ENCODE measurements at regions not wholly inside any gene's neighbourhood (a gene's known extent, or its start where the extent isn't known, plus 50 kb on each side); places are given as distances from the start of the nearest gene placed in this dataset.
"Not testable (repeated sequence)": the region's sequence is repeated elsewhere in the genome, so short reads cannot be mapped to it uniquely, and the experiment has no call there.

- H3K4me3 ChIP-seq (ENCODE audit: low read depth, low read length): no peak overlapping the region
- DNase-seq (ENCODE audit: low read depth): no peak
- TF ChIP-seq CTCF (IDR thresholded peaks at IDR 0.05; ENCODE audit: insufficient read depth, low read length): no peak
Observed at GRCh38 chr11:44382656-44383240, 72.8 kb upstream of the ALX4 start.

GRCh38 chr11:44383246-44383645, 73.3 kb upstream of the ALX4 start:
- TF ChIP-seq CTCF (IDR thresholded peaks at IDR 0.05; ENCODE audit: insufficient read depth, low read length): no peak
- no peak for DNase-seq (ENCODE audit: low read depth)
- H3K4me3 ChIP-seq (ENCODE audit: low read depth, low read length): no peak overlapping the region

GRCh38 chr11:44387415-44387814, 77.5 kb upstream of the ALX4 start:
- no peak for DNase-seq (ENCODE audit: low read depth)
- no peak for TF ChIP-seq CTCF (IDR thresholded peaks at IDR 0.05; ENCODE audit: insufficient read depth, low read length)
- no peak overlapping the region for H3K4me3 ChIP-seq (ENCODE audit: low read depth, low read length)

- DNase-seq (ENCODE audit: low read depth): no peak
- no peak overlapping the region for H3K4me3 ChIP-seq (ENCODE audit: low read depth, low read length)
- TF ChIP-seq CTCF (IDR thresholded peaks at IDR 0.05; ENCODE audit: insufficient read depth, low read length): no peak
Observed at GRCh38 chr11:44387825-44388224, 77.9 kb upstream of the ALX4 start.

GRCh38 chr11:44388828-44389657, 79.1 kb upstream of the ALX4 start:
- no peak for TF ChIP-seq CTCF (IDR thresholded peaks at IDR 0.05; ENCODE audit: insufficient read depth, low read length)
- H3K4me3 ChIP-seq (ENCODE audit: low read depth, low read length): no peak overlapping the region
- no peak for DNase-seq (ENCODE audit: low read depth)

GRCh38 chr11:44389963-44390605, 80.1 kb upstream of the ALX4 start:
- no peak overlapping the region for H3K4me3 ChIP-seq (ENCODE audit: low read depth, low read length)
- no peak for TF ChIP-seq CTCF (IDR thresholded peaks at IDR 0.05; ENCODE audit: insufficient read depth, low read length)
- no peak for DNase-seq (ENCODE audit: low read depth)

GRCh38 chr11:44391004-44391403, 81.1 kb upstream of the ALX4 start:
- H3K4me3 ChIP-seq (ENCODE audit: low read depth, low read length); DNase-seq (ENCODE audit: low read depth): not testable (repeated sequence)

- not testable (repeated sequence) for H3K4me3 ChIP-seq (ENCODE audit: low read depth, low read length); DNase-seq (ENCODE audit: low read depth)
Observed at GRCh38 chr11:44396746-44397145, 86.8 kb upstream of the ALX4 start.

Data from fibroblast of the aortic adventitia (primary cell).